Nephron progenitor cell (in vitro differentiated cells): ENCODE measurements at regions not wholly inside any gene's neighbourhood (a gene's known extent, or its start where the extent isn't known, plus 50 kb on each side); places are given as distances from the start of the nearest gene placed in this dataset.

Experiments used
- DNase-seq: peaks from one replicate; pipeline ENCODE4 v3.0.0; 2021
- H3K27ac Mint-ChIP-seq: 2 replicates; pipeline ENCODE4 v1.8.0; 2021; ENCODE audit warnings: mild to moderate bottlenecking, moderate library complexity, mixed read lengths
- H3K27me3 Mint-ChIP-seq: 2 replicates; pipeline ENCODE4 v1.8.0; 2021; ENCODE audit warnings: mild to moderate bottlenecking, low read depth, mixed read lengths; ENCODE audit not compliant: poor library complexity
- H3K36me3 Mint-ChIP-seq: 2 replicates; pipeline ENCODE4 v1.8.0; 2021; ENCODE audit warnings: low read depth, mixed read lengths
- H3K4me1 Mint-ChIP-seq: 2 replicates; pipeline ENCODE4 v1.8.0; 2021; ENCODE audit warnings: mixed read lengths
- H3K4me3 Mint-ChIP-seq: 2 replicates; pipeline ENCODE4 v1.8.0; 2021; ENCODE audit warnings: mild to moderate bottlenecking, moderate library complexity, mixed read lengths
- H3K9me3 Mint-ChIP-seq: 2 replicates; pipeline ENCODE4 v1.8.0; 2021; ENCODE audit warnings: mild to moderate bottlenecking, moderate library complexity, mixed read lengths
- CTCF ChIP-seq: fragments of 200-600 bp; sonication (generic); IDR thresholded peaks from 2 replicates; pipeline ENCODE4 v1.5.0; 2021; ENCODE audit warnings: antibody characterized with exemption

- Mint-ChIP-seq H3K4me3 (no peak overlapping the region), H3K36me3 (no peaks in the 10 kb centered on the region), H3K27ac (no peak overlapping the region), H3K4me1 (no peaks in the 10 kb centered on the region), H3K9me3 (no peaks in the 10 kb centered on the region), H3K27me3 (peaks cover 6% of the 10 kb centered on the region)
- TF ChIP-seq CTCF: no peak
- DNase-seq: no peak
Measured at GRCh38 chr1:5189384-5189783, 535.0 kb downstream of the AJAP1 start.

- DNase-seq: no peak
- Mint-ChIP-seq H3K36me3 (no peaks in the 10 kb centered on the region), H3K27ac (no peak overlapping the region), H3K9me3 (no peaks in the 10 kb centered on the region), H3K27me3 (peaks cover 17% of the 10 kb centered on the region), H3K4me3 (no peak overlapping the region), H3K4me1 (no peaks in the 10 kb centered on the region)
- TF ChIP-seq CTCF: no peak
Measured at GRCh38 chr1:5165762-5166161, 511.4 kb downstream of the AJAP1 start.

GRCh38 chr1:5164158-5164557 is 509.7 kb downstream of the AJAP1 start:
- H3K4me1 Mint-ChIP-seq: no peaks in the 10 kb centered on the region
- peaks cover 14% of the 10 kb centered on the region for H3K27me3 Mint-ChIP-seq
- H3K27ac Mint-ChIP-seq: no peak overlapping the region
- H3K36me3 Mint-ChIP-seq: no peaks in the 10 kb centered on the region
- no peak for TF ChIP-seq CTCF
- no peak for DNase-seq
- H3K4me3 Mint-ChIP-seq: no peak overlapping the region
- H3K9me3 Mint-ChIP-seq: no peaks in the 10 kb centered on the region

GRCh38 chr1:5161372-5161771 is 507.0 kb downstream of the AJAP1 start:
- TF ChIP-seq CTCF: no peak
- Mint-ChIP-seq H3K27me3 (peaks cover 18% of the 10 kb centered on the region), H3K9me3 (no peaks in the 10 kb centered on the region), H3K4me3 (no peak overlapping the region), H3K36me3 (no peaks in the 10 kb centered on the region), H3K27ac (no peak overlapping the region), H3K4me1 (no peaks in the 10 kb centered on the region)
- DNase-seq: no peak

- H3K27ac Mint-ChIP-seq: no peak overlapping the region
Measured at GRCh38 chr1:5157175-5157574, 502.8 kb downstream of the AJAP1 start.

More at GRCh38 chr1:5157175-5157574, 502.8 kb downstream of the AJAP1 start:
- DNase-seq: no peak
- peaks cover 15% of the 10 kb centered on the region for H3K27me3 Mint-ChIP-seq
- no peaks in the 10 kb centered on the region for H3K4me1 Mint-ChIP-seq
- no peaks in the 10 kb centered on the region for H3K36me3 Mint-ChIP-seq
- H3K9me3 Mint-ChIP-seq: peaks cover 24% of the 10 kb centered on the region
- H3K4me3 Mint-ChIP-seq: no peak overlapping the region
- no peak for TF ChIP-seq CTCF
